ENCODE measurements at regions not wholly inside any gene's neighbourhood (a gene's known extent, or its start where the extent isn't known, plus 50 kb on each side); places are given as distances from the start of the nearest gene placed in this dataset.

DNA sequence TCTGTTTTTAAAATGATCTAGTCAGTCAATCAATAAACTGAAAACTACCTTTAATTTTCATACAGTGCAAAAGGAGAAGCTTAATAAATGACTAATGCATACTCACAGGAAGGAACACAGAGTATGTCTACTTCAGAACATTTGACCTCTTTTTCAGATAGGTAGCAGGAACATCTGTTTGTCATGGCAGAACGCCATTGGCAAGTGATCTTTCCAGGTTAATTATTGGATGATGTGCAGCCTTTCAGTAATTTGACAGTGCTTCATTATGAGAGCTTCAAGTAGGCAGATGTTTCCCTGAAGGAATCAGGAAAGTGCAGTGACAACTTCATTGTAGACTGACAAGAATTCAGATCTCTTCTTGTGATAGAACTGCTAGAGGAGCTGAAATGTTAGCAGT, 325.0 kb downstream of the OTOL1 start:
- no peak for TF ChIP-seq EZH2phosphoT487 (IDR thresholded peaks at IDR 0.05; ENCODE audit: borderline replicate concordance, low read depth, low read length)
- no peak for TF ChIP-seq CTCF (conservative IDR thresholded peaks at IDR 0.05; ENCODE audit: low read length)

Measured in OCI-LY7 (cell line).